SK-N-SH treated with all-trans-retinoic acid at 6 μM for 48 hours (cell line): ENCODE measurements at regions not wholly inside any gene's neighbourhood (a gene's known extent, or its start where the extent isn't known, plus 50 kb on each side); places are given as distances from the start of the nearest gene placed in this dataset.

Experiments
- ATAC-seq: fragments of 200-7000 bp; cut with Tn5 transposase; 3 replicates; pipeline ENCODE4 v1.9.1; 2020; ENCODE audit warnings: mild to moderate bottlenecking, moderate library complexity
- ARNTL ChIP-seq: fragments of 450-650 bp; formaldehyde crosslinking; IDR thresholded peaks from 2 replicates; pipeline ENCODE4 v1.5.0; 2020; ENCODE audit warnings: low read depth, mild to moderate bottlenecking, moderate library complexity, borderline replicate concordance
- BACH2 ChIP-seq: fragments of 250-450 bp; sonication (Bioruptor Pico); IDR thresholded peaks from 2 replicates; pipeline ENCODE4 v1.9.0; 2021; ENCODE audit warnings: mild to moderate bottlenecking, borderline replicate concordance
- ESRRG ChIP-seq: fragments of 250-450 bp; sonication (Bioruptor Pico); IDR thresholded peaks from 2 replicates; pipeline ENCODE4 v1.6.1; 2021; ENCODE audit warnings: mild to moderate bottlenecking
- GLIS3 ChIP-seq: fragments of 250-450 bp; sonication (Bioruptor Pico); IDR thresholded peaks from 2 replicates; pipeline ENCODE4 v1.5.0; 2020; ENCODE audit warnings: mild to moderate bottlenecking, moderate library complexity
- OSR1 ChIP-seq: fragments of 250-450 bp; sonication (Bioruptor Pico); IDR thresholded peaks from 2 replicates; pipeline ENCODE4 v1.8.0; 2022; ENCODE audit warnings: moderate library complexity, mild to moderate bottlenecking, inconsistent platforms
- PPARA ChIP-seq: fragments of 250-450 bp; sonication (Bioruptor Pico); IDR thresholded peaks from 2 replicates; pipeline ENCODE4 v1.5.0; 2020; ENCODE audit warnings: mild to moderate bottlenecking, borderline replicate concordance
- RARB ChIP-seq: fragments of 250-450 bp; sonication (Bioruptor Pico); IDR thresholded peaks from 2 replicates; pipeline ENCODE4 v1.8.0; 2021; ENCODE audit warnings: mild to moderate bottlenecking, moderate library complexity
- SNAI2 ChIP-seq: fragments of 250-450 bp; sonication (Bioruptor Pico); IDR thresholded peaks from 2 replicates; pipeline ENCODE4 v1.5.0; 2020; ENCODE audit warnings: mild to moderate bottlenecking, moderate library complexity
- TCF4 ChIP-seq: fragments of 250-450 bp; sonication (Bioruptor Pico); IDR thresholded peaks from 2 replicates; pipeline ENCODE4 v1.8.0; 2021; ENCODE audit warnings: mild to moderate bottlenecking, moderate library complexity, borderline replicate concordance
- TOX ChIP-seq: fragments of 250-450 bp; sonication (Bioruptor Pico); IDR thresholded peaks from 2 replicates; pipeline ENCODE4 v1.8.0; 2021; ENCODE audit warnings: mild to moderate bottlenecking, moderate library complexity, borderline replicate concordance
- ZFP3 ChIP-seq: fragments of 250-450 bp; sonication (Bioruptor Pico); IDR thresholded peaks from 2 replicates; pipeline ENCODE4 v1.5.0; 2020; ENCODE audit warnings: mild to moderate bottlenecking, moderate library complexity
- ZNF565 ChIP-seq: fragments of 450-650 bp; formaldehyde crosslinking; conservative IDR thresholded peaks from 2 replicates; pipeline ENCODE4 v1.5.0; 2020; ENCODE audit warnings: low read depth, mild to moderate bottlenecking, moderate library complexity
- ZNF8 ChIP-seq: fragments of 450-650 bp; formaldehyde crosslinking; IDR thresholded peaks from 2 replicates; pipeline ENCODE4 v1.5.0; 2020; ENCODE audit warnings: mild to moderate bottlenecking, moderate library complexity
- TF ChIP-seq, protein P1 (sequence below): fragments of 250-450 bp; sonication (Bioruptor Pico); IDR thresholded peaks from 2 replicates; pipeline ENCODE4 v1.8.0; 2021; ENCODE audit warnings: low read depth, mild to moderate bottlenecking, moderate library complexity, borderline replicate concordance
- TF ChIP-seq, protein P2 (sequence below): fragments of 250-450 bp; sonication (Bioruptor Pico); IDR thresholded peaks from 2 replicates; pipeline ENCODE4 v1.5.1; 2020; ENCODE audit warnings: low read depth, mild to moderate bottlenecking, moderate library complexity
- TF ChIP-seq, protein P3 (sequence below): fragments of 250-450 bp; sonication (Bioruptor Pico); IDR thresholded peaks from 2 replicates; pipeline ENCODE4 v1.5.1; 2021; ENCODE audit warnings: mild to moderate bottlenecking, moderate library complexity
- TF ChIP-seq, protein P4 (sequence below): fragments of 250-450 bp; sonication (Bioruptor Pico); IDR thresholded peaks from 2 replicates; pipeline ENCODE4 v1.5.0; 2020; ENCODE audit warnings: mild to moderate bottlenecking, moderate library complexity
- TF ChIP-seq, protein P5 (sequence below): fragments of 250-450 bp; sonication (Bioruptor Pico); IDR thresholded peaks from 2 replicates; pipeline ENCODE4 v1.8.0; 2020; ENCODE audit warnings: mild to moderate bottlenecking, moderate library complexity, borderline replicate concordance

DNA sequence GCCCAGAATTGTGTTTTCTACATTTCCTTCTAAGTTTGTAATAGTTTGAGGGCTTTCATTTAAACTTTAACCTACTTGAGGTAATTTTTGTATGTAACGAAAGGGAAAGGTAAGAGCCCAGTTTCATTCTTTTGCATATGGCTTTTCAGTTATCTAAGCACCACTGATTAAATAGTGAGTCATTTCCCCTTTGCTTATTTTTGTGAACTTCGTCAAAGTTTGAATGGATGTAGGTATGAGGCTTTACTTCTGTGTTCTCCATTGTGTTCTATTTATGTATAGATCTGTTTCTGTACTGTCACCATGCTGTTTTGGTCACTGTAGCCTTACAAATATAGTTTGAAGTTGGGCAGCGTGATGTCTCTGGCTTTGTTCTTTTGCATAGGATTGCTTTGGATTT, 944.8 kb upstream of the CNTNAP5 start:
- TF ChIP-seq, protein P1, sequence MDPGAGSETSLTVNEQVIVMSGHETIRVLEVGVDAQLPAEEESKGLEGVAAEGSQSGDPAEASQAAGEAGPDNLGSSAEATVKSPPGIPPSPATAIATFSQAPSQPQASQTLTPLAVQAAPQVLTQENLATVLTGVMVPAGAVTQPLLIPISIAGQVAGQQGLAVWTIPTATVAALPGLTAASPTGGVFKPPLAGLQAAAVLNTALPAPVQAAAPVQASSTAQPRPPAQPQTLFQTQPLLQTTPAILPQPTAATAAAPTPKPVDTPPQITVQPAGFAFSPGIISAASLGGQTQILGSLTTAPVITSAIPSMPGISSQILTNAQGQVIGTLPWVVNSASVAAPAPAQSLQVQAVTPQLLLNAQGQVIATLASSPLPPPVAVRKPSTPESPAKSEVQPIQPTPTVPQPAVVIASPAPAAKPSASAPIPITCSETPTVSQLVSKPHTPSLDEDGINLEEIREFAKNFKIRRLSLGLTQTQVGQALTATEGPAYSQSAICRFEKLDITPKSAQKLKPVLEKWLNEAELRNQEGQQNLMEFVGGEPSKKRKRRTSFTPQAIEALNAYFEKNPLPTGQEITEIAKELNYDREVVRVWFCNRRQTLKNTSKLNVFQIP (CRISPR knock-in tag): no peak
- no peak for TF ChIP-seq BACH2 (CRISPR knock-in tag)
- TF ChIP-seq ZFP3 (CRISPR knock-in tag): no peak
- no peak for TF ChIP-seq GLIS3 (CRISPR knock-in tag)
- TF ChIP-seq ESRRG (CRISPR knock-in tag): no peak
- TF ChIP-seq, protein P2, sequence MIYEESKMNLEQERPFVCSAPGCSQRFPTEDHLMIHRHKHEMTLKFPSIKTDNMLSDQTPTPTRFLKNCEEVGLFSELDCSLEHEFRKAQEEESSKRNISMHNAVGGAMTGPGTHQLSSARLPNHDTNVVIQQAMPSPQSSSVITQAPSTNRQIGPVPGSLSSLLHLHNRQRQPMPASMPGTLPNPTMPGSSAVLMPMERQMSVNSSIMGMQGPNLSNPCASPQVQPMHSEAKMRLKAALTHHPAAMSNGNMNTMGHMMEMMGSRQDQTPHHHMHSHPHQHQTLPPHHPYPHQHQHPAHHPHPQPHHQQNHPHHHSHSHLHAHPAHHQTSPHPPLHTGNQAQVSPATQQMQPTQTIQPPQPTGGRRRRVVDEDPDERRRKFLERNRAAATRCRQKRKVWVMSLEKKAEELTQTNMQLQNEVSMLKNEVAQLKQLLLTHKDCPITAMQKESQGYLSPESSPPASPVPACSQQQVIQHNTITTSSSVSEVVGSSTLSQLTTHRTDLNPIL: no peak
- no peak for TF ChIP-seq ARNTL (CRISPR knock-in tag)
- TF ChIP-seq OSR1 (CRISPR knock-in tag): no peak
- TF ChIP-seq TOX (CRISPR knock-in tag): no peak
- TF ChIP-seq PPARA (CRISPR knock-in tag): no peak
- TF ChIP-seq, protein P3, sequence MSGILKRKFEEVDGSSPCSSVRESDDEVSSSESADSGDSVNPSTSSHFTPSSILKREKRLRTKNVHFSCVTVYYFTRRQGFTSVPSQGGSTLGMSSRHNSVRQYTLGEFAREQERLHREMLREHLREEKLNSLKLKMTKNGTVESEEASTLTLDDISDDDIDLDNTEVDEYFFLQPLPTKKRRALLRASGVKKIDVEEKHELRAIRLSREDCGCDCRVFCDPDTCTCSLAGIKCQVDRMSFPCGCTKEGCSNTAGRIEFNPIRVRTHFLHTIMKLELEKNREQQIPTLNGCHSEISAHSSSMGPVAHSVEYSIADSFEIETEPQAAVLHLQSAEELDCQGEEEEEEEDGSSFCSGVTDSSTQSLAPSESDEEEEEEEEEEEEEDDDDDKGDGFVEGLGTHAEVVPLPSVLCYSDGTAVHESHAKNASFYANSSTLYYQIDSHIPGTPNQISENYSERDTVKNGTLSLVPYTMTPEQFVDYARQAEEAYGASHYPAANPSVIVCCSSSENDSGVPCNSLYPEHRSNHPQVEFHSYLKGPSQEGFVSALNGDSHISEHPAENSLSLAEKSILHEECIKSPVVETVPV (CRISPR knock-in tag): no peak
- TF ChIP-seq RARB (CRISPR knock-in tag): no peak
- TF ChIP-seq, protein P4, sequence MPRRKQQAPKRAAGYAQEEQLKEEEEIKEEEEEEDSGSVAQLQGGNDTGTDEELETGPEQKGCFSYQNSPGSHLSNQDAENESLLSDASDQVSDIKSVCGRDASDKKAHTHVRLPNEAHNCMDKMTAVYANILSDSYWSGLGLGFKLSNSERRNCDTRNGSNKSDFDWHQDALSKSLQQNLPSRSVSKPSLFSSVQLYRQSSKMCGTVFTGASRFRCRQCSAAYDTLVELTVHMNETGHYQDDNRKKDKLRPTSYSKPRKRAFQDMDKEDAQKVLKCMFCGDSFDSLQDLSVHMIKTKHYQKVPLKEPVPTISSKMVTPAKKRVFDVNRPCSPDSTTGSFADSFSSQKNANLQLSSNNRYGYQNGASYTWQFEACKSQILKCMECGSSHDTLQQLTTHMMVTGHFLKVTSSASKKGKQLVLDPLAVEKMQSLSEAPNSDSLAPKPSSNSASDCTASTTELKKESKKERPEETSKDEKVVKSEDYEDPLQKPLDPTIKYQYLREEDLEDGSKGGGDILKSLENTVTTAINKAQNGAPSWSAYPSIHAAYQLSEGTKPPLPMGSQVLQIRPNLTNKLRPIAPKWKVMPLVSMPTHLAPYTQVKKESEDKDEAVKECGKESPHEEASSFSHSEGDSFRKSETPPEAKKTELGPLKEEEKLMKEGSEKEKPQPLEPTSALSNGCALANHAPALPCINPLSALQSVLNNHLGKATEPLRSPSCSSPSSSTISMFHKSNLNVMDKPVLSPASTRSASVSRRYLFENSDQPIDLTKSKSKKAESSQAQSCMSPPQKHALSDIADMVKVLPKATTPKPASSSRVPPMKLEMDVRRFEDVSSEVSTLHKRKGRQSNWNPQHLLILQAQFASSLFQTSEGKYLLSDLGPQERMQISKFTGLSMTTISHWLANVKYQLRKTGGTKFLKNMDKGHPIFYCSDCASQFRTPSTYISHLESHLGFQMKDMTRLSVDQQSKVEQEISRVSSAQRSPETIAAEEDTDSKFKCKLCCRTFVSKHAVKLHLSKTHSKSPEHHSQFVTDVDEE: no peak
- TF ChIP-seq ZNF8 (CRISPR knock-in tag): no peak
- no peak for ATAC-seq

DNA sequence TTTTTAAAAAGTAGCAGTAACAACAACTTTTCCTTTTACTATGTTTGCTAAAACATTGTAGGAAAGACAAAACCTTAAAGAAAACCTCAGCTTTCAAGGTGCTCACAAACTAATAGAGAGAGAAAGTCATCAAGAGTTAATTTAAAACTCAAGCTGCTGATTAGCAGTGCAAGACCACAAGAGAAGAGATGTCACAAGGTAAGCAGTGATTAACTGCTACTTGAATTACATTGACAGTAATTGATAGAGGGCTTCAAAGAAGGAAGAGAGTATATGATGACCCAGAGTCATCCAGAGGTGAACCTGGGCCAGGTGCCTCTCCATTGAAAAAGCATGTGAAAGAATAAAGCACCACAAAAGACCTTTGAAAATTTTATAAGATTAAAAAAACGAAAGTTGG, 939.6 kb upstream of the CNTNAP5 start:
- TF ChIP-seq BACH2 (CRISPR knock-in tag) (no peak), ESRRG (CRISPR knock-in tag) (no peak), TCF4 (no peak)
- no peak for ATAC-seq

DNA sequence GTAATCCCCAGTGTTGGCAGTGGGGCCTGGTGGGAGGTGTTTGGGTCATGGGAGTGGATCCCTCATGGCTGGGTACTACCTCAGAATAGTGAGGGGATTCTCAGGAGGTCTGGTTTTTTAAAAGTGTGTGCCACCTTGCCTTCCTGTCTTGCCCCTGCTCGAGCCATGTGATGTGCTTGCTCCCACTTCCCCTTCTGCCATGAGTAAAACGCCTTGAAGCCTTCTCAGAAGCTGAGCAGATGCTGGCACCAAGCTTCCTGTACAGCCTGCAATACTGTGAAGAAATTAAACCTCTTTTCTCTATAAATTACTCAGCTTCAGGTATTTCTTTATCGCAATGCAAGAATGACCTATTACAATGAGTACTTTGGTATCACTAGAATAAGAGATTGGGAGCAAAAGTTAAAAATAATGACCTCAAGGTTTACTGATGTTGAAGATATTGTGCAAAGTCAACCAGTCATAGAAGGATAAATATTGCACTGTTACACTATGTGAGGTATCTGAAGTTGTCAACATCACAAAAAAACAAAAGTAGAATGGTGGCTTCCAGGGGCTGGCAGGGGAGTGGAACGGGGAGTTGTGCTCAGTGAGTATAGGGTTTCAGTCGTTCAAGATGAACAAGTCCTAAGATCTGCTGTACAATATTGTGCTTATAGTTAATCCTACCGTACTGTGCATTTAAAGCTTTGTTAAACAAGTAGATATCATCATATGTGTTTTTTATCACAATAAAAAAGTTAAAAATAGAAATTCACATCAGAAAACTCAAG, 938.3 kb upstream of the CNTNAP5 start:
- ATAC-seq: no peak

More for the DNA sequence above, 938.3 kb upstream of the CNTNAP5 start:
- no peak for TF ChIP-seq ZFP3 (CRISPR knock-in tag)
- TF ChIP-seq, protein P5, sequence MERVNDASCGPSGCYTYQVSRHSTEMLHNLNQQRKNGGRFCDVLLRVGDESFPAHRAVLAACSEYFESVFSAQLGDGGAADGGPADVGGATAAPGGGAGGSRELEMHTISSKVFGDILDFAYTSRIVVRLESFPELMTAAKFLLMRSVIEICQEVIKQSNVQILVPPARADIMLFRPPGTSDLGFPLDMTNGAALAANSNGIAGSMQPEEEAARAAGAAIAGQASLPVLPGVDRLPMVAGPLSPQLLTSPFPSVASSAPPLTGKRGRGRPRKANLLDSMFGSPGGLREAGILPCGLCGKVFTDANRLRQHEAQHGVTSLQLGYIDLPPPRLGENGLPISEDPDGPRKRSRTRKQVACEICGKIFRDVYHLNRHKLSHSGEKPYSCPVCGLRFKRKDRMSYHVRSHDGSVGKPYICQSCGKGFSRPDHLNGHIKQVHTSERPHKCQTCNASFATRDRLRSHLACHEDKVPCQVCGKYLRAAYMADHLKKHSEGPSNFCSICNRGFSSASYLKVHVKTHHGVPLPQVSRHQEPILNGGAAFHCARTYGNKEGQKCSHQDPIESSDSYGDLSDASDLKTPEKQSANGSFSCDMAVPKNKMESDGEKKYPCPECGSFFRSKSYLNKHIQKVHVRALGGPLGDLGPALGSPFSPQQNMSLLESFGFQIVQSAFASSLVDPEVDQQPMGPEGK (CRISPR knock-in tag): no peak
- no peak for TF ChIP-seq SNAI2 (CRISPR knock-in tag)
- TF ChIP-seq, protein P4: no peak
- no peak for TF ChIP-seq ZNF565 (CRISPR knock-in tag)
- TF ChIP-seq, protein P1 (CRISPR knock-in tag): no peak
- no peak for TF ChIP-seq ARNTL (CRISPR knock-in tag)
- TF ChIP-seq, all 23 proteins: peak for 0
